ENCODE measurements at regions not wholly inside any gene's neighbourhood (a gene's known extent, or its start where the extent isn't known, plus 50 kb on each side); places are given as distances from the start of the nearest gene placed in this dataset.
"Not testable (repeated sequence)": the region's sequence is repeated elsewhere in the genome, so short reads cannot be mapped to it uniquely, and the experiment has no call there.

GRCh38 chr10:130961506-130962239, 349.8 kb downstream of the TCERG1L start:
- DNase-seq = no peak

GRCh38 chr10:130962240-130963051, 349.1 kb downstream of the TCERG1L start:
- no peak for DNase-seq

- no peak for DNase-seq
These were observed 348.5 kb downstream of the TCERG1L start for GRCh38 chr10:130963052-130963393.

- no peak for DNase-seq
These were observed 347.6 kb downstream of the TCERG1L start for GRCh38 chr10:130963786-130964522.

GRCh38 chr10:130964771-130965170, 346.8 kb downstream of the TCERG1L start:
- no peak for DNase-seq

GRCh38 chr10:130967161-130967560, 344.4 kb downstream of the TCERG1L start:
- no peak for DNase-seq

- no peak for DNase-seq
These were observed 343.7 kb downstream of the TCERG1L start for GRCh38 chr10:130967784-130968183.

GRCh38 chr10:130968511-130968910, 343.0 kb downstream of the TCERG1L start:
- no peak for DNase-seq

- DNase-seq = no peak
These were observed 342.6 kb downstream of the TCERG1L start for GRCh38 chr10:130968964-130969363.

- DNase-seq = no peak
These were observed 341.8 kb downstream of the TCERG1L start for GRCh38 chr10:130969700-130970099.

- no peak for DNase-seq
These were observed 341.0 kb downstream of the TCERG1L start for GRCh38 chr10:130970341-130971122.

GRCh38 chr10:130971123-130971435, 340.4 kb downstream of the TCERG1L start:
- DNase-seq = no peak

GRCh38 chr10:130973127-130973839, 338.2 kb downstream of the TCERG1L start:
- DNase-seq = no peak

GRCh38 chr10:130974166-130974565, 337.4 kb downstream of the TCERG1L start:
- no peak for DNase-seq

- not testable (repeated sequence) for DNase-seq
These were observed 336.2 kb downstream of the TCERG1L start for GRCh38 chr10:130975351-130975750.

- DNase-seq = no peak
These were observed 328.7 kb downstream of the TCERG1L start for GRCh38 chr10:130982802-130983201.

GRCh38 chr10:130983749-130984148, 327.8 kb downstream of the TCERG1L start:
- DNase-seq = no peak

GRCh38 chr10:130984686-130985085, 326.8 kb downstream of the TCERG1L start:
- no peak for DNase-seq

GRCh38 chr10:130985158-130985753, 326.3 kb downstream of the TCERG1L start:
- no peak for DNase-seq

GRCh38 chr10:130986846-130987245, 324.7 kb downstream of the TCERG1L start:
- DNase-seq = no peak

GRCh38 chr10:130987401-130987800, 324.1 kb downstream of the TCERG1L start:
- no peak for DNase-seq
